ENCODE measurements at regions not wholly inside any gene's neighbourhood (a gene's known extent, or its start where the extent isn't known, plus 50 kb on each side); places are given as distances from the start of the nearest gene placed in this dataset.

DNA sequence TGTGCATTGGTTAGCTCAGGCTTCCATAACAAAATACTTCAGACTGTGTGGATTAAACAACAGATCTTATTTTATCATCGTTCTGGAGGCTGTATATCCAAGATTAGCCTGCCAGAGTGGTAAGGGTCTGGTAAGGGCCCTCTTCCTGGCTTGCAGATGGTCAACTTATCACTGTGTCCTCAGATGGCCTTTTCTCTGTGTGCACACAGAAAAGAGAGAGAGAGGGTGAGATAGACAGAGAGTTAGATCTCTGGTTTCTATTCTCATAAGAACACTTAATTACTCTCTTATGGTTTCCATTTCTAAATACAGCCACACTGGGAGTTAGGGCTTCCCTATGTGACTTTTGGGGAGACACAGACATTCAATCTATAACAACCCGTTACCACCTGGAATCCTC, 1003.5 kb downstream of the TSN start:
- DNase-seq (ENCODE audit: low spot score, unreplicated experiment), result no peak
- Mint-ChIP-seq H3K27ac (no peak overlapping the region), H3K27me3 (no peaks in the 10 kb centered on the region), H3K4me3 (ENCODE audit: low read depth) (no peak overlapping the region), H3K36me3 (ENCODE audit: insufficient read depth) (no peaks in the 10 kb centered on the region), H3K9me3 (ENCODE audit: low read depth) (no peaks in the 10 kb centered on the region), H3K4me1 (ENCODE audit: low read depth) (no peaks in the 10 kb centered on the region)
- TF ChIP-seq, protein P1, sequence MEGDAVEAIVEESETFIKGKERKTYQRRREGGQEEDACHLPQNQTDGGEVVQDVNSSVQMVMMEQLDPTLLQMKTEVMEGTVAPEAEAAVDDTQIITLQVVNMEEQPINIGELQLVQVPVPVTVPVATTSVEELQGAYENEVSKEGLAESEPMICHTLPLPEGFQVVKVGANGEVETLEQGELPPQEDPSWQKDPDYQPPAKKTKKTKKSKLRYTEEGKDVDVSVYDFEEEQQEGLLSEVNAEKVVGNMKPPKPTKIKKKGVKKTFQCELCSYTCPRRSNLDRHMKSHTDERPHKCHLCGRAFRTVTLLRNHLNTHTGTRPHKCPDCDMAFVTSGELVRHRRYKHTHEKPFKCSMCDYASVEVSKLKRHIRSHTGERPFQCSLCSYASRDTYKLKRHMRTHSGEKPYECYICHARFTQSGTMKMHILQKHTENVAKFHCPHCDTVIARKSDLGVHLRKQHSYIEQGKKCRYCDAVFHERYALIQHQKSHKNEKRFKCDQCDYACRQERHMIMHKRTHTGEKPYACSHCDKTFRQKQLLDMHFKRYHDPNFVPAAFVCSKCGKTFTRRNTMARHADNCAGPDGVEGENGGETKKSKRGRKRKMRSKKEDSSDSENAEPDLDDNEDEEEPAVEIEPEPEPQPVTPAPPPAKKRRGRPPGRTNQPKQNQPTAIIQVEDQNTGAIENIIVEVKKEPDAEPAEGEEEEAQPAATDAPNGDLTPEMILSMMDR (IDR thresholded peaks at IDR 0.05; ENCODE audit: unreplicated experiment), result no peak

DNA sequence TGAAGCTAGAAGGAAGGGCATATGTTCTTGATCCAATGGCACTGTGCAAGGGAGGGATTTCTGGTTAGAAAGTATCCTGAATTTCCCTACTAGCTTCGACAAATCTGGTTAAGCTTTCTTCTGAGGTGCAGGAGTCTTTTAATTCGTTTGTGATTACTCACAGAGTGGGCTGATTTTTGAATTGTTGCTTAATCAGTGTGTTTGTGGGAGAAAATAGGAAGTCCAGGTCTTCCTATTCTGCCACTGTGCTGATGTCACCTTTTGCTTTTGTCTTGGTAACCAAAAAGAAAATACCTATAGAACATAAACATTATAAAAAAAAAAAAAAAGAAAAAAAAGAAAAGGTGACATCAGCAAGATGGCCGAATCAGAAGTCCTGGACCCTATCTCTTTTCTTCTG, 1008.6 kb downstream of the TSN start:
- H3K4me3 Mint-ChIP-seq (ENCODE audit: low read depth), result no peak overlapping the region
- no peak overlapping the region for H3K27ac Mint-ChIP-seq
- H3K27me3 Mint-ChIP-seq, result no peaks in the 10 kb centered on the region
- no peaks in the 10 kb centered on the region for H3K36me3 Mint-ChIP-seq (ENCODE audit: insufficient read depth)
- TF ChIP-seq, protein P1 (IDR thresholded peaks at IDR 0.05; ENCODE audit: unreplicated experiment), result no peak
- no peak for DNase-seq (ENCODE audit: low spot score, unreplicated experiment)
- no peaks in the 10 kb centered on the region for H3K4me1 Mint-ChIP-seq (ENCODE audit: low read depth)
- peaks cover 9% of the 10 kb centered on the region for H3K9me3 Mint-ChIP-seq (ENCODE audit: low read depth)

DNA sequence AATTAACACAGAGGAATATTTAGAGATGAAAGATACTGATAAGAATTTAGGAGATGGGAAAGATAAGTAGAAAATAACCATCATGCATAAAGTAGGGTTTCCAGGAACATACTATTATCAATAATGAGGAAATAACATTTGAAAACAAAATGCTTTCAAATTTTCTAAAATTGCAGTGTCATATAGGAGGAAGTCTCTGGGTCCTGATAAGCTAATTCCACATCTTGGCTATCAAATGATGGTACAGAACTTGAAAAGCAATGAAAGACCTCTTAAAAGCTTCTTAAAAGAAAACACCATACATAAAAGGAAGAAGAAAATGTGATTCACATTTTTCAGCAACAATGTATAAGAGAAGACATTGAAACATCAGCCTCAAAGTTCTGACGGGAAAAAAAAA, 1024.8 kb downstream of the TSN start:
- Mint-ChIP-seq H3K4me1 (ENCODE audit: low read depth) (no peaks in the 10 kb centered on the region), H3K27me3 (no peaks in the 10 kb centered on the region), H3K27ac (no peak overlapping the region), H3K9me3 (ENCODE audit: low read depth) (peaks cover 9% of the 10 kb centered on the region), H3K36me3 (ENCODE audit: insufficient read depth) (no peaks in the 10 kb centered on the region), H3K4me3 (ENCODE audit: low read depth) (no peak overlapping the region)
- DNase-seq (ENCODE audit: low spot score, unreplicated experiment), result no peak
- TF ChIP-seq, protein P1 (IDR thresholded peaks at IDR 0.05; ENCODE audit: unreplicated experiment), result no peak

DNA sequence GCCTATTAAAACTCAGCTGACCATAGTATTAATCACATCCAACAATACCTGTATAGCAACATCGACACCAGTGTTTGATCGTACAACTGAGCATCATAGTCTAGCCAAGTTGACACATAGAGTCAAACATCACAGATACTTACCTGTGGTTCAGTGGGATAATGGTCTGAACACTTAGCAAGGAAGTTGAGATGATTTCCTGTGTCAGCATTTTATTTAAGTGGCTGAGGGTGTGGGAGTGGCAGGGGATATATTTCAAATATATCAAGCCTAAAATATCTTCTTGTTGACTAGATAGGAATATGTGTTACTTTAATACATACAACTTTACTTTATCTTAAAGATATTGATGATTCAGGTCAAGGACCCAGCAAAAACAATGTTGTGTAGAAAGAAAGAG, 1038.6 kb downstream of the TSN start:
- TF ChIP-seq, protein P1 (IDR thresholded peaks at IDR 0.05; ENCODE audit: unreplicated experiment), result no peak
- no peak overlapping the region for H3K4me3 Mint-ChIP-seq (ENCODE audit: low read depth)
- no peak overlapping the region for H3K27ac Mint-ChIP-seq
- no peaks in the 10 kb centered on the region for H3K27me3 Mint-ChIP-seq
- no peak for DNase-seq (ENCODE audit: low spot score, unreplicated experiment)
- no peaks in the 10 kb centered on the region for H3K4me1 Mint-ChIP-seq (ENCODE audit: low read depth)
- peaks cover 5% of the 10 kb centered on the region for H3K9me3 Mint-ChIP-seq (ENCODE audit: low read depth)
- H3K36me3 Mint-ChIP-seq (ENCODE audit: insufficient read depth), result no peaks in the 10 kb centered on the region

- Mint-ChIP-seq H3K27ac (no peak overlapping the region), H3K36me3 (ENCODE audit: insufficient read depth) (no peaks in the 10 kb centered on the region), H3K4me3 (ENCODE audit: low read depth) (no peak overlapping the region), H3K27me3 (no peaks in the 10 kb centered on the region), H3K4me1 (ENCODE audit: low read depth) (no peaks in the 10 kb centered on the region), H3K9me3 (ENCODE audit: low read depth) (no peaks in the 10 kb centered on the region)
- DNase-seq (ENCODE audit: low spot score, unreplicated experiment), result no peak
- TF ChIP-seq, protein P1 (IDR thresholded peaks at IDR 0.05; ENCODE audit: unreplicated experiment), result no peak
These were observed 1040.3 kb downstream of the TSN start for GRCh38 chr2:122795763-122796162.
